ENCODE measurements at regions not wholly inside any gene's neighbourhood (a gene's known extent, or its start where the extent isn't known, plus 50 kb on each side); places are given as distances from the start of the nearest gene placed in this dataset.

DNA sequence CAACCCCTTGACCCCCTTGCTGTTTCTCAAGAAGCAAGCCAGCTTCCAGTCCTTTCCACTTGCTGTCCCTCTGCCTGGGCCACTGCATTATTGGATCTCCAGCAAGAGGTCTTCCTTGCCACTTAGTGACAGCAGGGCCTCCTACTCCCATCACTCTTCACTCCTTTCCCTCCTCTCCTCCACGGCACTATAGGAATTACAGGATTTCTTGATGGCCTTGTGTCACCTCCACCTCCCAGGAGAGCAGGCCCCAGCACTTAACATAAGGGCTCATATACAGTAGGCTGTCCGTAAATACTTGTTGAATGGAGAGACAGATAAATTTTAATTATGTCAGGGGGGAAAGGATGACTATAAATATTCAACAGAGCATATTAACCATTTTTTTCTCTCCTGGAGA, 129.4 kb downstream of the SP3 start:
- TF ChIP-seq ISL1 (CRISPR knock-in tag; IDR thresholded peaks at IDR 0.05) (no peak), PPARA (CRISPR knock-in tag; IDR thresholded peaks at IDR 0.05; ENCODE audit: borderline replicate concordance) (no peak), BACH2 (CRISPR knock-in tag; IDR thresholded peaks at IDR 0.05; ENCODE audit: borderline replicate concordance) (no peak), PATZ1 (CRISPR knock-in tag; IDR thresholded peaks at IDR 0.05; ENCODE audit: borderline replicate concordance) (no peak), ZFP30 (CRISPR knock-in tag; IDR thresholded peaks at IDR 0.05) (no peak), ESRRG (CRISPR knock-in tag; IDR thresholded peaks at IDR 0.05) (no peak), SNAI2 (CRISPR knock-in tag; IDR thresholded peaks at IDR 0.05) (no peak), RARB (CRISPR knock-in tag; IDR thresholded peaks at IDR 0.05) (no peak), ZC3H10 (CRISPR knock-in tag; IDR thresholded peaks at IDR 0.05) (no peak), GLIS3 (CRISPR knock-in tag; IDR thresholded peaks at IDR 0.05) (no peak), ZNF565 (CRISPR knock-in tag; conservative IDR thresholded peaks at IDR 0.05; ENCODE audit: low read depth) (no peak), ZNF8 (CRISPR knock-in tag; IDR thresholded peaks at IDR 0.05) (no peak), TOX (CRISPR knock-in tag; IDR thresholded peaks at IDR 0.05; ENCODE audit: borderline replicate concordance) (no peak), ZNF70 (CRISPR knock-in tag; IDR thresholded peaks at IDR 0.05) (no peak), OSR1 (CRISPR knock-in tag; IDR thresholded peaks at IDR 0.05) (no peak)
- TF ChIP-seq, protein P1, sequence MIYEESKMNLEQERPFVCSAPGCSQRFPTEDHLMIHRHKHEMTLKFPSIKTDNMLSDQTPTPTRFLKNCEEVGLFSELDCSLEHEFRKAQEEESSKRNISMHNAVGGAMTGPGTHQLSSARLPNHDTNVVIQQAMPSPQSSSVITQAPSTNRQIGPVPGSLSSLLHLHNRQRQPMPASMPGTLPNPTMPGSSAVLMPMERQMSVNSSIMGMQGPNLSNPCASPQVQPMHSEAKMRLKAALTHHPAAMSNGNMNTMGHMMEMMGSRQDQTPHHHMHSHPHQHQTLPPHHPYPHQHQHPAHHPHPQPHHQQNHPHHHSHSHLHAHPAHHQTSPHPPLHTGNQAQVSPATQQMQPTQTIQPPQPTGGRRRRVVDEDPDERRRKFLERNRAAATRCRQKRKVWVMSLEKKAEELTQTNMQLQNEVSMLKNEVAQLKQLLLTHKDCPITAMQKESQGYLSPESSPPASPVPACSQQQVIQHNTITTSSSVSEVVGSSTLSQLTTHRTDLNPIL (CRISPR knock-in tag; IDR thresholded peaks at IDR 0.05; ENCODE audit: low read depth): no peak
- TF ChIP-seq, protein P2, sequence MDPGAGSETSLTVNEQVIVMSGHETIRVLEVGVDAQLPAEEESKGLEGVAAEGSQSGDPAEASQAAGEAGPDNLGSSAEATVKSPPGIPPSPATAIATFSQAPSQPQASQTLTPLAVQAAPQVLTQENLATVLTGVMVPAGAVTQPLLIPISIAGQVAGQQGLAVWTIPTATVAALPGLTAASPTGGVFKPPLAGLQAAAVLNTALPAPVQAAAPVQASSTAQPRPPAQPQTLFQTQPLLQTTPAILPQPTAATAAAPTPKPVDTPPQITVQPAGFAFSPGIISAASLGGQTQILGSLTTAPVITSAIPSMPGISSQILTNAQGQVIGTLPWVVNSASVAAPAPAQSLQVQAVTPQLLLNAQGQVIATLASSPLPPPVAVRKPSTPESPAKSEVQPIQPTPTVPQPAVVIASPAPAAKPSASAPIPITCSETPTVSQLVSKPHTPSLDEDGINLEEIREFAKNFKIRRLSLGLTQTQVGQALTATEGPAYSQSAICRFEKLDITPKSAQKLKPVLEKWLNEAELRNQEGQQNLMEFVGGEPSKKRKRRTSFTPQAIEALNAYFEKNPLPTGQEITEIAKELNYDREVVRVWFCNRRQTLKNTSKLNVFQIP (CRISPR knock-in tag; IDR thresholded peaks at IDR 0.05; ENCODE audit: borderline replicate concordance, low read depth): no peak
- TF ChIP-seq, protein P3, sequence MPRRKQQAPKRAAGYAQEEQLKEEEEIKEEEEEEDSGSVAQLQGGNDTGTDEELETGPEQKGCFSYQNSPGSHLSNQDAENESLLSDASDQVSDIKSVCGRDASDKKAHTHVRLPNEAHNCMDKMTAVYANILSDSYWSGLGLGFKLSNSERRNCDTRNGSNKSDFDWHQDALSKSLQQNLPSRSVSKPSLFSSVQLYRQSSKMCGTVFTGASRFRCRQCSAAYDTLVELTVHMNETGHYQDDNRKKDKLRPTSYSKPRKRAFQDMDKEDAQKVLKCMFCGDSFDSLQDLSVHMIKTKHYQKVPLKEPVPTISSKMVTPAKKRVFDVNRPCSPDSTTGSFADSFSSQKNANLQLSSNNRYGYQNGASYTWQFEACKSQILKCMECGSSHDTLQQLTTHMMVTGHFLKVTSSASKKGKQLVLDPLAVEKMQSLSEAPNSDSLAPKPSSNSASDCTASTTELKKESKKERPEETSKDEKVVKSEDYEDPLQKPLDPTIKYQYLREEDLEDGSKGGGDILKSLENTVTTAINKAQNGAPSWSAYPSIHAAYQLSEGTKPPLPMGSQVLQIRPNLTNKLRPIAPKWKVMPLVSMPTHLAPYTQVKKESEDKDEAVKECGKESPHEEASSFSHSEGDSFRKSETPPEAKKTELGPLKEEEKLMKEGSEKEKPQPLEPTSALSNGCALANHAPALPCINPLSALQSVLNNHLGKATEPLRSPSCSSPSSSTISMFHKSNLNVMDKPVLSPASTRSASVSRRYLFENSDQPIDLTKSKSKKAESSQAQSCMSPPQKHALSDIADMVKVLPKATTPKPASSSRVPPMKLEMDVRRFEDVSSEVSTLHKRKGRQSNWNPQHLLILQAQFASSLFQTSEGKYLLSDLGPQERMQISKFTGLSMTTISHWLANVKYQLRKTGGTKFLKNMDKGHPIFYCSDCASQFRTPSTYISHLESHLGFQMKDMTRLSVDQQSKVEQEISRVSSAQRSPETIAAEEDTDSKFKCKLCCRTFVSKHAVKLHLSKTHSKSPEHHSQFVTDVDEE (CRISPR knock-in tag; IDR thresholded peaks at IDR 0.05): no peak
- ATAC-seq: no peak

- TF ChIP-seq TCF4 (CRISPR knock-in tag; IDR thresholded peaks at IDR 0.05; ENCODE audit: borderline replicate concordance) (no peak), ZFP30 (CRISPR knock-in tag; IDR thresholded peaks at IDR 0.05) (no peak)
- no peak for ATAC-seq
Measured at GRCh38 chr2:173841110-173841509, 124.1 kb downstream of the SP3 start.

DNA sequence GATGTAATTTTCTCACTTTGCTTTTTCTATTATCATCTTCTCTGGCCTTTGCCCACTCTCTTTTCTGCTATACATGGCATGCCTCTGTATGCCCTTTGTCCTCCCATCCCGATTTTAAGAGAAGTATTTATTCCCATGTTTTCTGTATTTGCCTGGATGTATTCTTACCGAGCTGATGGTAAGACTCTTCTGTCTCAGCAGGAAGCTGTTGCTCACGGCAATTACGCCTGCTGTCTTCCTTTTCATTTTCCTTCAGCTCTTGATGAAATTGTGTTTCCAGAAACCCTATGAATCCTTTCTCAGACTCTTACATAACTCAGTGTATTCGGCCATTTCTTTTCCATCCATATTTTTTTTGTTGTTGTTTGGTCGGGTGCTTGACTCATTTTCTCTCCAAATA, 121.6 kb downstream of the SP3 start:
- TF ChIP-seq TCF4 (CRISPR knock-in tag; IDR thresholded peaks at IDR 0.05; ENCODE audit: borderline replicate concordance): no peak
- TF ChIP-seq, protein P2 (CRISPR knock-in tag; IDR thresholded peaks at IDR 0.05; ENCODE audit: borderline replicate concordance, low read depth): no peak
- TF ChIP-seq GLIS3 (CRISPR knock-in tag; IDR thresholded peaks at IDR 0.05): no peak
- no peak for TF ChIP-seq OSR1 (CRISPR knock-in tag; IDR thresholded peaks at IDR 0.05)
- TF ChIP-seq ZFP30 (CRISPR knock-in tag; IDR thresholded peaks at IDR 0.05): no peak
- ATAC-seq: no peak

DNA sequence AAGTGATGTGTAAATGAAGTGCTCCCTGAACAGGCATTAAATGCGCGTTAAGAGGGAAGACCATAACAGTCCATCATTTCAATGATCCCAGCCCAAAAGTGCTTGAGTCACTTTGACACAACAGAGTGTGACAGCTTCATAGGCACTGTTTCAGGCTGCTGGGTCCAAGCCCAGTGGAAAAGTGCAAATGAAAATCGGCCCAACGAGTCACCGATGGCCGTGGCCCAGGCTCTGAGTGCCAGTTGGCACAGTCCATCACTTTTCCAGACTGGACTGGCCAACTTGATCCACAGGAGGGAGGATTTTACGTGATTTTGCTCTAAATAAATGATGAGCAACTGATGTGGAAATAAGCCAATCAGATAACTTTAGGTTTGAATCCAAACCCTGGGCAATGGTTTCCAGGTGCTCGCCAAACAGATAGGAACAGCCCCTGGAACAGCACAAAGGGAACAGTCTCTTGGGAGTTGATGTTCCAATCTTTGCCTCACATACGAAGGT, 114.0 kb downstream of the SP3 start:
- no peak for ATAC-seq
- TF ChIP-seq, protein P4, sequence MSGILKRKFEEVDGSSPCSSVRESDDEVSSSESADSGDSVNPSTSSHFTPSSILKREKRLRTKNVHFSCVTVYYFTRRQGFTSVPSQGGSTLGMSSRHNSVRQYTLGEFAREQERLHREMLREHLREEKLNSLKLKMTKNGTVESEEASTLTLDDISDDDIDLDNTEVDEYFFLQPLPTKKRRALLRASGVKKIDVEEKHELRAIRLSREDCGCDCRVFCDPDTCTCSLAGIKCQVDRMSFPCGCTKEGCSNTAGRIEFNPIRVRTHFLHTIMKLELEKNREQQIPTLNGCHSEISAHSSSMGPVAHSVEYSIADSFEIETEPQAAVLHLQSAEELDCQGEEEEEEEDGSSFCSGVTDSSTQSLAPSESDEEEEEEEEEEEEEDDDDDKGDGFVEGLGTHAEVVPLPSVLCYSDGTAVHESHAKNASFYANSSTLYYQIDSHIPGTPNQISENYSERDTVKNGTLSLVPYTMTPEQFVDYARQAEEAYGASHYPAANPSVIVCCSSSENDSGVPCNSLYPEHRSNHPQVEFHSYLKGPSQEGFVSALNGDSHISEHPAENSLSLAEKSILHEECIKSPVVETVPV (CRISPR knock-in tag; IDR thresholded peaks at IDR 0.05): no peak
- peak; percentile 25; the same call in 1 of the 2 replicates for TF ChIP-seq ISL1 (CRISPR knock-in tag; IDR thresholded peaks at IDR 0.05)
- no peak for TF ChIP-seq ZFP30 (CRISPR knock-in tag; IDR thresholded peaks at IDR 0.05)

Data from SK-N-SH treated with all-trans-retinoic acid at 6 μM for 48 hours (cell line).